Uterus (tissue), 2 donors: ENCODE measurements at regions not wholly inside any gene's neighbourhood (a gene's known extent, or its start where the extent isn't known, plus 50 kb on each side); places are given as distances from the start of the nearest gene placed in this dataset.

Experiments used
- CTCF ChIP-seq, 4 experiments: fragments of 200-600 bp in 2 of 4; fragments of 450-650 bp in 2 of 4; sonication (generic) in 2 of 4; IDR thresholded peaks; one replicate each; pipeline ENCODE4 v1.5.1; 2016 to 2019; ENCODE audit warnings: antibody characterized with exemption in 4 of 4, mild to moderate bottlenecking in 2 of 4, moderate library complexity in 1 of 4
- POLR2A ChIP-seq, 2 donors: fragments of 450-650 bp; IDR thresholded peaks; one replicate each; pipeline ENCODE4 v1.6.1; 2016; ENCODE audit warnings: antibody characterized with exemption in 2 of 2, mild to moderate bottlenecking in 1 of 2, moderate library complexity in 1 of 2

GRCh38 chr13:34278780-34279179, 460.8 kb downstream of the RFC3 start:
- TF ChIP-seq CTCF (IDR thresholded peaks at IDR 0.05) (no peak), POLR2A (IDR thresholded peaks at IDR 0.05) (no peak)
